HEK293T (cell line): ENCODE measurements at regions not wholly inside any gene's neighbourhood (a gene's known extent, or its start where the extent isn't known, plus 50 kb on each side); places are given as distances from the start of the nearest gene placed in this dataset.

Source experiments
- BHLHE40 ChIP-seq: fragments of 450-650 bp; IDR thresholded peaks from 2 replicates; pipeline ENCODE4 v1.6.1; 2016; ENCODE audit warnings: mild to moderate bottlenecking, moderate library complexity, borderline replicate concordance
- FOXA1 ChIP-seq: fragments of 450-650 bp; IDR thresholded peaks from 2 replicates; pipeline ENCODE4 v1.6.1; 2016; ENCODE audit warnings: mild to moderate bottlenecking
- FOXM1 ChIP-seq: fragments of 450-650 bp; IDR thresholded peaks from 2 replicates; pipeline ENCODE4 v1.6.1; 2017; ENCODE audit warnings: mild to moderate bottlenecking, borderline replicate concordance
- SUZ12 ChIP-seq: fragments of 450-650 bp; IDR thresholded peaks from 2 replicates; pipeline ENCODE4 v1.6.1; 2016; ENCODE audit warnings: mild to moderate bottlenecking
- ZNF384 ChIP-seq: fragments of 450-650 bp; IDR thresholded peaks from 2 replicates; pipeline ENCODE4 v1.6.1; 2016

DNA sequence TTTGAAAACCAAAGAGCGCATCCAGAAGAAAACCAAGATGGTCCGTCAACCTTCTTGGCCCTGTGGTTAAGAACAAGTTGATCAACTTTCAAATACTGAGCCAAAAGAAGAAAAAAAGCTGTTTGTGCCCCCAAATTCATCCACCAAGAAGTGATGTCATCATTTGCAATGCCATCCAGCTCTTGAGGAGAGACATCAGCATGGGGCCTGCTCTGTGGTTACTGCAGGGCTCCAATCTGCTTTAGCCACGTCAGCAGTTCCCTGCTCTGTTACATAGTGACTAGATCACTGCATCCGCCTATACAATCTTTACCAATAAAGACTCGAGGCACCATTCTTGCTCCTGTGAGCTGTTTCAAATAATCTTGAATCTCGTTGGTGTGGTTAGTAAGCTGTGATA is 75.0 kb upstream of the BLCAP start:
- TF ChIP-seq FOXA1 (no peak), SUZ12 (no peak), BHLHE40 (no peak), FOXM1 (no peak), ZNF384 (no peak)
